ENCODE measurements at regions not wholly inside any gene's neighbourhood (a gene's known extent, or its start where the extent isn't known, plus 50 kb on each side); places are given as distances from the start of the nearest gene placed in this dataset.

- H3K9me3 ChIP-seq (ENCODE audit: insufficient read depth, low read length) = no peaks in the 10 kb centered on the region
- H3K27me3 ChIP-seq (ENCODE audit: insufficient read depth, insufficient read length) = no peaks in the 10 kb centered on the region
- H3K9ac ChIP-seq (ENCODE audit: insufficient read length, low read depth) = no peak overlapping the region
- DNase-seq (ENCODE audit: low read depth, low spot score) = no peak
- H3K4me1 ChIP-seq (ENCODE audit: insufficient read depth, insufficient read length) = peaks cover 4% of the 10 kb centered on the region
- H3K4me3 ChIP-seq (ENCODE audit: insufficient read length, low read depth) = no peak overlapping the region
- H3K36me3 ChIP-seq (ENCODE audit: insufficient read depth, insufficient read length, low read length) = no peaks in the 10 kb centered on the region
- TF ChIP-seq ZNF274 (IDR thresholded peaks at IDR 0.05; ENCODE audit: low read depth, low read length) (no peak), SUZ12 (IDR thresholded peaks at IDR 0.05; ENCODE audit: extremely low read depth, insufficient read depth, insufficient read length) (no peak), YY1 (IDR thresholded peaks at IDR 0.05; ENCODE audit: insufficient read depth, insufficient read length) (no peak)
Measured at GRCh38 chr4:16302648-16303047, 76.4 kb upstream of the TAPT1 start.

DNA sequence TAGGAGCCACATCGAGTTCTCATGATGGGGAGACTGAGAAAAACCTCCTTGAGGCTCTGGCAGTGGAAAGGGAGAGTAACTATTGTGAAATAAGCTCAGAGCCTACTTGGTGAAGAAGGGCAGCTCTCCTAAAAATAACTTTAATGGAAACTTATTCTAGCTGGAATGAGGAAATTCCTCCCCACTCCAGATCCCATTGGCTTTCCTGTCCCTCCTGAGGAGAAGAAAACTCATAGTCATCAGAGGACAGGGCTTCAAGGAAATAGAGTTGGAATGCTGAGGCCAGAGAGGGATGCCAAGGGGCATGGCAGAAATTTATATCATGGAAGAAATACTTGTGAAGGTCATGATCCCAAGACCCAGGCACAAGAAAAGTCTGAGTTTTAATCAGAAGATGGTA, 70.7 kb upstream of the TAPT1 start:
- no peak for DNase-seq (ENCODE audit: low read depth, low spot score)
- no peak overlapping the region for H3K4me3 ChIP-seq (ENCODE audit: insufficient read length, low read depth)
- H3K9me3 ChIP-seq (ENCODE audit: insufficient read depth, low read length) = no peaks in the 10 kb centered on the region; the same call in 1 of the 2 replicates
- no peaks in the 10 kb centered on the region for H3K36me3 ChIP-seq (ENCODE audit: insufficient read depth, insufficient read length, low read length)
- H3K9ac ChIP-seq (ENCODE audit: insufficient read length, low read depth) = no peak overlapping the region
- no peaks in the 10 kb centered on the region for H3K27me3 ChIP-seq (ENCODE audit: insufficient read depth, insufficient read length)
- no peaks in the 10 kb centered on the region for H3K4me1 ChIP-seq (ENCODE audit: insufficient read depth, insufficient read length)
- TF ChIP-seq SUZ12 (IDR thresholded peaks at IDR 0.05; ENCODE audit: extremely low read depth, insufficient read depth, insufficient read length) (no peak), YY1 (IDR thresholded peaks at IDR 0.05; ENCODE audit: insufficient read depth, insufficient read length) (no peak), ZNF274 (IDR thresholded peaks at IDR 0.05; ENCODE audit: low read depth, low read length) (no peak)

DNA sequence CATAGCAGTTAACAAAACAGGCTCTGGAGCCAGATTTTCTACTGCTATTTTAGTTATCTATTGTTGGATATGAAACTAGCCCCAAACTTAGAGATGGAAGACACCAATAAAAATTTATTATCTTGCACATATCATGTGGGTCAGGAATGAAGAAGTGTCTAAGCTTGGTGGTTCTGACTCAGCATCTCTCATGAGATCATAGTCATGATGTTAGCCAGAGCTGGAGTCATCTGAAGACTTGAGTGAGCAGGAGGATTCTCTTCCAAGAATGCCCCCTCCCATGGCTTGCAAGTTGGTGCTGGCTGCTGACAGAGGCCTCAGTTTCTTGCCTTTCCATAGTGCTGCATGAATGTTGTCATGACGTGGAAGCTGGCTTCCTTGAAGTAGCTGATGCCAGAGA, 68.2 kb upstream of the TAPT1 start:
- H3K4me1 ChIP-seq (ENCODE audit: insufficient read depth, insufficient read length) = no peaks in the 10 kb centered on the region
- H3K36me3 ChIP-seq (ENCODE audit: insufficient read depth, insufficient read length, low read length) = no peaks in the 10 kb centered on the region
- no peak for DNase-seq (ENCODE audit: low read depth, low spot score)
- H3K27me3 ChIP-seq (ENCODE audit: insufficient read depth, insufficient read length) = no peaks in the 10 kb centered on the region
- no peak for TF ChIP-seq ZNF274 (IDR thresholded peaks at IDR 0.05; ENCODE audit: low read depth, low read length)
- no peak for TF ChIP-seq YY1 (IDR thresholded peaks at IDR 0.05; ENCODE audit: insufficient read depth, insufficient read length)
- no peak for TF ChIP-seq SUZ12 (IDR thresholded peaks at IDR 0.05; ENCODE audit: extremely low read depth, insufficient read depth, insufficient read length)
- no peak overlapping the region for H3K9ac ChIP-seq (ENCODE audit: insufficient read length, low read depth)
- H3K9me3 ChIP-seq (ENCODE audit: insufficient read depth, low read length) = no peaks in the 10 kb centered on the region; the same call in 1 of the 2 replicates
- H3K4me3 ChIP-seq (ENCODE audit: insufficient read length, low read depth) = no peak overlapping the region

DNA sequence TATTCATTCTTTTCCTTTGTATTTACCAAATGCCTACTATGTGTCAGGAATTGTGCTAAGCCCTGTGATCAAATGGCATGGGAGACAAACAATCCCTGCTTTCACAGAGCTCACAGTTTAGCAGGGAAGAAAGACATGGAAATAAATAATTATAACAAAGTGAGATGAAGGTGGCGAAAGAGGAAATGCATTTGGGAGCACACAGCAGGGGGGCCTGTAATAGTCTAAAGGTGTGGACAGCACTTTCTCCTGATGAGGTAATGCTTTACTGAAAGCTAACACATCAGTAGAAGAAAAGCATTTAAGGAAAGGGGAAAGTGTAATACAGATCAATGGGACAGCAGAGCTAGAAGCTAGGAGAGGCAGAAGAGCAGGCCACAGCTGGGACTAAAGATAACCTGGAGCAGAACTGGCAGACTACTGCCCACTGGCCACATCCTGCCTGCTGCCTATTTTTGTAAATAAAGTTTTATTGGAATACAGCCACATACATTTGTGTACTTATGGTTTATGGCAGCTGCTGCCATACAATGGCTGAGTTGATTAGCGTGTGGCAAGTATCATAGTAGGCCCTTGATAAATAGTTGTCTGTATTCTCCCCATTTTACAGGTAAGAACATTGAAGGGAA, 67.1 kb upstream of the TAPT1 start:
- H3K9ac ChIP-seq (ENCODE audit: insufficient read length, low read depth) = no peak overlapping the region
- H3K36me3 ChIP-seq (ENCODE audit: insufficient read depth, insufficient read length, low read length) = no peaks in the 10 kb centered on the region
- H3K4me1 ChIP-seq (ENCODE audit: insufficient read depth, insufficient read length) = no peaks in the 10 kb centered on the region
- H3K27me3 ChIP-seq (ENCODE audit: insufficient read depth, insufficient read length) = no peaks in the 10 kb centered on the region
- H3K4me3 ChIP-seq (ENCODE audit: insufficient read length, low read depth) = no peak overlapping the region
- no peak for DNase-seq (ENCODE audit: low read depth, low spot score)
- H3K9me3 ChIP-seq (ENCODE audit: insufficient read depth, low read length) = no peaks in the 10 kb centered on the region; the same call in 1 of the 2 replicates
- TF ChIP-seq SUZ12 (IDR thresholded peaks at IDR 0.05; ENCODE audit: extremely low read depth, insufficient read depth, insufficient read length) = no peak
- TF ChIP-seq YY1 (IDR thresholded peaks at IDR 0.05; ENCODE audit: insufficient read depth, insufficient read length) = no peak
- TF ChIP-seq ZNF274 (IDR thresholded peaks at IDR 0.05; ENCODE audit: low read depth, low read length) = no peak

DNA sequence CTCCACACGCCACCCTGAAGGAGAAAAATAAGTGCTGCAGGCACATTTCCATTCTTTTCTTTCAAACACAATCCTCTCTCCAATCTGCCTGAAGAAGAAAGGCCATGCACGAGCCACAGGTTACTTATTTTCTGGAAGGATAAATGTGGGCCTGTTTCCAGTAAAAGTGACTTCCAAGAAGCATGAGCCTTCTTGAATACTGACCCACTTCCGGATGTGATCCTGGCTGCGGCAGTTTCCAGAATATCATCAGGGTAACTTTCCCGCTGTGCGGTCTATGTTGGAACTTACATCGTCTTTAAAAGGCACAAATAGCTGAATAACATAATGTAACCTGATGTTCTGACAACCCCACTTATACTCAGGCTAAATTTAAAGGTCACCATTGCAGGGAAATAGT, 66.3 kb upstream of the TAPT1 start:
- no peaks in the 10 kb centered on the region; the same call in 1 of the 2 replicates for H3K9me3 ChIP-seq (ENCODE audit: insufficient read depth, low read length)
- H3K4me3 ChIP-seq (ENCODE audit: insufficient read length, low read depth) = no peak overlapping the region
- H3K9ac ChIP-seq (ENCODE audit: insufficient read length, low read depth) = no peak overlapping the region
- no peaks in the 10 kb centered on the region for H3K27me3 ChIP-seq (ENCODE audit: insufficient read depth, insufficient read length)
- no peak for DNase-seq (ENCODE audit: low read depth, low spot score)
- no peaks in the 10 kb centered on the region for H3K36me3 ChIP-seq (ENCODE audit: insufficient read depth, insufficient read length, low read length)
- no peak for TF ChIP-seq SUZ12 (IDR thresholded peaks at IDR 0.05; ENCODE audit: extremely low read depth, insufficient read depth, insufficient read length)
- TF ChIP-seq YY1 (IDR thresholded peaks at IDR 0.05; ENCODE audit: insufficient read depth, insufficient read length) = no peak
- no peak for TF ChIP-seq ZNF274 (IDR thresholded peaks at IDR 0.05; ENCODE audit: low read depth, low read length)
- H3K4me1 ChIP-seq (ENCODE audit: insufficient read depth, insufficient read length) = no peaks in the 10 kb centered on the region

DNA sequence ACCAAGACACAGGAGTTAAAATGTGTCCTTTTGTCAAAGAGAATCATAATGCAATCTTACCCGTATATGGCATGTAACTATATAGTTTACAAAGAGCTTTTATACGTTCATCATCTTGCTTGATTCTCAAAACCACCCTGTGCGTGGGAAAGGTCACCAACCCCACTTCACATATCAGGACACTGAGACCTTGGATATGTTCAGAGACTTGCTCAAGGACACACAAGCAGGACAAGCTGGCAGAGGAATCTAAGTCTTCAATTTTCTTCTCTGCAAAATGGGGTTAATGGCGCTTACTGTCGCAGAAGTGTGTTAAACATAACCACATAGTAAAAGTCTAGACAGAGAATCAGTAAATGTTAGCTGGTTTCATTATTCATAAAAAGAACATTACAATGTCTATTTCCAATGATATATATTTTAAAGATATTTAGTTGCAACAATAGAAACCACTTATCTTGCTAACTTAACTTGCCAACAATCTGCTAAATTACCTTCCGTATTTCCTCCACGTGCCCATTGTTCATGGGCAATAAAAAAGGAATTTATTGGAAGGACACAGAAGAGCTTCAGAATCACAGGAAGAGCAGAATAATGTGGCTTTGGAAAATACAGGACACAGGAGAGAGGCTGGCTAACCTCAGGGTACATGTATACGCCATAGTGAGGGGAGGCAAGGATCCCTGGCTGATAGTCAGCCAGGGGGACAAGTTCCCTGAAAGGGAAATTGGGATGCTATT, 64.6 kb upstream of the TAPT1 start:
- no peak for DNase-seq (ENCODE audit: low read depth, low spot score)
- Histone ChIP-seq H3K36me3 (ENCODE audit: insufficient read depth, insufficient read length, low read length) (no peaks in the 10 kb centered on the region), H3K9me3 (ENCODE audit: insufficient read depth, low read length) (no peaks in the 10 kb centered on the region), H3K4me3 (ENCODE audit: insufficient read length, low read depth) (no peak overlapping the region), H3K27me3 (ENCODE audit: insufficient read depth, insufficient read length) (no peaks in the 10 kb centered on the region), H3K4me1 (ENCODE audit: insufficient read depth, insufficient read length) (no peaks in the 10 kb centered on the region), H3K9ac (ENCODE audit: insufficient read length, low read depth) (no peak overlapping the region)
- TF ChIP-seq YY1 (IDR thresholded peaks at IDR 0.05; ENCODE audit: insufficient read depth, insufficient read length) (no peak), ZNF274 (IDR thresholded peaks at IDR 0.05; ENCODE audit: low read depth, low read length) (no peak), SUZ12 (IDR thresholded peaks at IDR 0.05; ENCODE audit: extremely low read depth, insufficient read depth, insufficient read length) (no peak)

DNA sequence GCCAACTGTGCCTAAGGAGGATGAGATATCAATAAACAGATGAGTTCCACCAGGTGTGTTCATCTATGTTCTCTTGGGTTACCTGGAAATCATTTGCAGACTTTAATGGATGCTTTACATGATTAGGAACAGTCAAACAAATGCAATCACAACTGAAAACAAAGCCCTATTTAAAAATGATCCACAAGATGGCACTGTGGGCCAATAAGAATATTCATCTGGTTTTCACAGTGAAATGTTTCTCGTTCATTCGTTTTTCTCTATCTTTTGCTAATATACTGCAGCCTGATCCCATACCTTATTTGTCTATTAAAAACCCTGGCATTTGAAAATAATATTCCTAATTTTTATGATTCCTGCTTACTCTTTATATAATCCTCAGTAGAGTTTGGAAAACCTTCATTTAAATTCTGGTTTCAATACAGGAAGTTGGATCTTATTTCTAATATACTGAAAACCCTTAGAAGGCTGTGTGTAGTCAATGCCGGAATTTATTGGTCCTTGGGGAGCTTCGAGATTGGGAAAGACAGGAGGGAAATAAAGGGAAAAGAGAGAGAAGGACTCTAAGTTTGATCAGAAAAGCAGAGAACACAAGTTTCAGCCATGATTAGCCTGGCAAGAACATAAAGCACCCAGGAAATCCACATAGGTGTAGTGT, 63.8 kb upstream of the TAPT1 start:
- Histone ChIP-seq H3K4me1 (ENCODE audit: insufficient read depth, insufficient read length) (no peaks in the 10 kb centered on the region), H3K9ac (ENCODE audit: insufficient read length, low read depth) (no peak overlapping the region), H3K9me3 (ENCODE audit: insufficient read depth, low read length) (peaks cover 6% of the 10 kb centered on the region; the same call in 1 of the 2 replicates), H3K4me3 (ENCODE audit: insufficient read length, low read depth) (no peak overlapping the region), H3K36me3 (ENCODE audit: insufficient read depth, insufficient read length, low read length) (no peaks in the 10 kb centered on the region), H3K27me3 (ENCODE audit: insufficient read depth, insufficient read length) (no peaks in the 10 kb centered on the region)
- TF ChIP-seq YY1 (IDR thresholded peaks at IDR 0.05; ENCODE audit: insufficient read depth, insufficient read length) (no peak), ZNF274 (IDR thresholded peaks at IDR 0.05; ENCODE audit: low read depth, low read length) (no peak), SUZ12 (IDR thresholded peaks at IDR 0.05; ENCODE audit: extremely low read depth, insufficient read depth, insufficient read length) (no peak)
- peak; percentile 20 for DNase-seq (ENCODE audit: low read depth, low spot score)
